Stimulated activated naive B cell treated with anti-CD40 and anti-IgM and Interleukin-4, amounts not matched to agents 10 μg/mL and 1 μg/mL and 100 μg/mL, for 72 hours (primary cell): ENCODE measurements at regions not wholly inside any gene's neighbourhood (a gene's known extent, or its start where the extent isn't known, plus 50 kb on each side); places are given as distances from the start of the nearest gene placed in this dataset.

Experiments used
- ATAC-seq, 2 donors: fragments of 150-1000 bp; cut with Tn5 transposase; replicated peaks; 2 replicates each; pipeline ENCODE4 v1.10.0; 2021; ENCODE audit warnings: moderate library complexity in 1 of 2
- DNase-seq: peaks from one replicate; pipeline ENCODE4 v3.0.0; 2021
- H3K27ac Mint-ChIP-seq: one replicate; pipeline ENCODE4 v1.8.0; 2022; ENCODE audit warnings: mild to moderate bottlenecking, mixed read lengths
- H3K27me3 Mint-ChIP-seq, 2 donors: one replicate each; pipeline ENCODE4 v1.8.0; 2022; ENCODE audit warnings: mixed read lengths in 2 of 2
- H3K36me3 Mint-ChIP-seq, 2 donors: one replicate each; pipeline ENCODE4 v1.8.0; 2022; ENCODE audit warnings: mixed read lengths in 2 of 2, mild to moderate bottlenecking in 1 of 2
- H3K4me1 Mint-ChIP-seq, 2 donors: one replicate each; pipeline ENCODE4 v1.8.0; 2022; ENCODE audit warnings: mixed read lengths in 2 of 2, mild to moderate bottlenecking in 1 of 2
- H3K4me3 Mint-ChIP-seq, 2 donors: one replicate each; pipeline ENCODE4 v1.8.0; 2022; ENCODE audit warnings: mild to moderate bottlenecking in 2 of 2, mixed read lengths in 2 of 2, moderate library complexity in 1 of 2
- H3K9me3 Mint-ChIP-seq, 2 donors: one replicate each; pipeline ENCODE4 v1.8.0; 2022; ENCODE audit warnings: mixed read lengths in 2 of 2, mild to moderate bottlenecking in 1 of 2

GRCh38 chr11:116438651-116439360 lies 334.0 kb downstream of the BUD13 start:
- ATAC-seq (no peak), DNase-seq (no peak)
- Mint-ChIP-seq H3K27ac (no peak overlapping the region), H3K9me3 (peaks cover 6% of the 10 kb centered on the region in 2 donors), H3K27me3 (peaks cover 0 to 4% of the 10 kb centered on the region in 2 donors), H3K4me3 (no peak overlapping the region), H3K4me1 (no peaks in the 10 kb centered on the region), H3K36me3 (no peaks in the 10 kb centered on the region)

GRCh38 chr11:116434986-116435385 lies 337.8 kb downstream of the BUD13 start:
- Mint-ChIP-seq H3K4me1 (no peaks in the 10 kb centered on the region), H3K9me3 (peaks cover 0 to 3% of the 10 kb centered on the region in 2 donors), H3K27ac (no peak overlapping the region), H3K4me3 (no peak overlapping the region), H3K27me3 (peaks cover 0 to 10% of the 10 kb centered on the region in 2 donors), H3K36me3 (no peaks in the 10 kb centered on the region)
- ATAC-seq (no peak), DNase-seq (no peak)

- DNase-seq (no peak), ATAC-seq (no peak)
- H3K4me1 Mint-ChIP-seq, result no peaks in the 10 kb centered on the region
- H3K9me3 Mint-ChIP-seq, result no peaks in the 10 kb centered on the region
- no peak overlapping the region for H3K27ac Mint-ChIP-seq
- H3K27me3 Mint-ChIP-seq, result peaks cover 9 to 14% of the 10 kb centered on the region in 2 donors
- no peak overlapping the region for H3K4me3 Mint-ChIP-seq
- no peaks in the 10 kb centered on the region for H3K36me3 Mint-ChIP-seq
Observed at GRCh38 chr11:116432301-116432700, 340.5 kb downstream of the BUD13 start.

- Mint-ChIP-seq H3K4me3 (no peak overlapping the region), H3K9me3 (no peaks in the 10 kb centered on the region), H3K4me1 (no peaks in the 10 kb centered on the region), H3K27ac (no peak overlapping the region), H3K36me3 (no peaks in the 10 kb centered on the region), H3K27me3 (peaks cover 10 to 14% of the 10 kb centered on the region in 2 donors)
- DNase-seq, result no peak
- ATAC-seq, result no peak
Observed at GRCh38 chr11:116431842-116432241, 340.9 kb downstream of the BUD13 start.

GRCh38 chr11:116428638-116428975 lies 344.2 kb downstream of the BUD13 start:
- H3K36me3 Mint-ChIP-seq, result no peaks in the 10 kb centered on the region
- DNase-seq (no peak), ATAC-seq (no peak)

GRCh38 chr11:116427903-116428637 lies 344.7 kb downstream of the BUD13 start:
- DNase-seq (no peak), ATAC-seq (no peak)
- Mint-ChIP-seq H3K4me1 (no peaks in the 10 kb centered on the region), H3K9me3 (no peaks in the 10 kb centered on the region), H3K27me3 (peaks cover 14 to 19% of the 10 kb centered on the region in 2 donors), H3K36me3 (no peaks in the 10 kb centered on the region), H3K27ac (no peak overlapping the region), H3K4me3 (no peak overlapping the region)

More at GRCh38 chr11:116428638-116428975, 344.2 kb downstream of the BUD13 start:
- Mint-ChIP-seq H3K4me1 (no peaks in the 10 kb centered on the region), H3K27me3 (peaks cover 14 to 19% of the 10 kb centered on the region in 2 donors), H3K4me3 (no peak overlapping the region), H3K27ac (no peak overlapping the region), H3K9me3 (no peaks in the 10 kb centered on the region)

GRCh38 chr11:116427337-116427902 lies 345.4 kb downstream of the BUD13 start:
- Mint-ChIP-seq H3K36me3 (no peaks in the 10 kb centered on the region), H3K27me3 (peaks cover 13 to 19% of the 10 kb centered on the region in 2 donors), H3K27ac (no peak overlapping the region), H3K4me1 (no peaks in the 10 kb centered on the region), H3K9me3 (no peaks in the 10 kb centered on the region), H3K4me3 (no peak overlapping the region)
- ATAC-seq (no peak), DNase-seq (no peak)

- Mint-ChIP-seq H3K36me3 (no peaks in the 10 kb centered on the region), H3K9me3 (no peaks in the 10 kb centered on the region), H3K27ac (no peak overlapping the region), H3K27me3 (peaks cover 11 to 19% of the 10 kb centered on the region in 2 donors), H3K4me1 (no peaks in the 10 kb centered on the region), H3K4me3 (no peak overlapping the region)
- no peak for ATAC-seq
- DNase-seq, result no peak
Observed at GRCh38 chr11:116426761-116427160, 346.0 kb downstream of the BUD13 start.

- ATAC-seq (no peak), DNase-seq (no peak)
- no peaks in the 10 kb centered on the region for H3K4me1 Mint-ChIP-seq
- H3K27me3 Mint-ChIP-seq, result peaks cover 15 to 21% of the 10 kb centered on the region in 2 donors
- no peak overlapping the region for H3K4me3 Mint-ChIP-seq
- no peaks in the 10 kb centered on the region for H3K9me3 Mint-ChIP-seq
- H3K36me3 Mint-ChIP-seq, result no peaks in the 10 kb centered on the region
- H3K27ac Mint-ChIP-seq, result no peak overlapping the region
Observed at GRCh38 chr11:116424615-116425261, 348.0 kb downstream of the BUD13 start.

GRCh38 chr11:116422956-116423600 lies 349.7 kb downstream of the BUD13 start:
- no peak for DNase-seq
- Mint-ChIP-seq H3K27me3 (peaks cover 11 to 20% of the 10 kb centered on the region in 2 donors), H3K36me3 (no peaks in the 10 kb centered on the region), H3K4me3 (no peak overlapping the region), H3K9me3 (no peaks in the 10 kb centered on the region), H3K27ac (no peak overlapping the region), H3K4me1 (no peaks in the 10 kb centered on the region)
- no peak for ATAC-seq

GRCh38 chr11:116422556-116422955 lies 350.2 kb downstream of the BUD13 start:
- Mint-ChIP-seq H3K4me1 (no peaks in the 10 kb centered on the region), H3K4me3 (no peak overlapping the region), H3K36me3 (no peaks in the 10 kb centered on the region), H3K27me3 (peaks cover 14 to 19% of the 10 kb centered on the region in 2 donors), H3K9me3 (no peaks in the 10 kb centered on the region), H3K27ac (no peak overlapping the region)
- DNase-seq, result no peak
- no peak for ATAC-seq

- Mint-ChIP-seq H3K4me1 (no peaks in the 10 kb centered on the region), H3K36me3 (no peaks in the 10 kb centered on the region), H3K4me3 (no peak overlapping the region), H3K9me3 (no peaks in the 10 kb centered on the region), H3K27ac (no peak overlapping the region), H3K27me3 (peaks cover 14 to 17% of the 10 kb centered on the region in 2 donors)
- DNase-seq, result no peak
- no peak for ATAC-seq
Observed at GRCh38 chr11:116421529-116422185, 351.1 kb downstream of the BUD13 start.

- H3K9me3 Mint-ChIP-seq, result no peaks in the 10 kb centered on the region
- ATAC-seq, result no peak
- peaks cover 14% of the 10 kb centered on the region in 2 donors for H3K27me3 Mint-ChIP-seq
- H3K27ac Mint-ChIP-seq, result no peak overlapping the region
- H3K4me3 Mint-ChIP-seq, result no peak overlapping the region
- no peak for DNase-seq
- no peaks in the 10 kb centered on the region for H3K4me1 Mint-ChIP-seq
- no peaks in the 10 kb centered on the region for H3K36me3 Mint-ChIP-seq
Observed at GRCh38 chr11:116420770-116421528, 351.8 kb downstream of the BUD13 start.
